ENCODE measurements at regions not wholly inside any gene's neighbourhood (a gene's known extent, or its start where the extent isn't known, plus 50 kb on each side); places are given as distances from the start of the nearest gene placed in this dataset.

- H3K4me3 ChIP-seq (ENCODE audit: low read depth, low read length): no peak overlapping the region
- DNase-seq (ENCODE audit: low read depth, low spot score): no peak
- no peak for TF ChIP-seq CTCF (IDR thresholded peaks at IDR 0.05; ENCODE audit: low read depth, low read length)
- in situ Hi-C loops (cut with HindIII; ENCODE audit: low sequenced_read_pairs): no loop called here
These were observed 73.9 kb downstream of the WNT5A start for GRCh38 chr3:55413236-55413635.

DNA sequence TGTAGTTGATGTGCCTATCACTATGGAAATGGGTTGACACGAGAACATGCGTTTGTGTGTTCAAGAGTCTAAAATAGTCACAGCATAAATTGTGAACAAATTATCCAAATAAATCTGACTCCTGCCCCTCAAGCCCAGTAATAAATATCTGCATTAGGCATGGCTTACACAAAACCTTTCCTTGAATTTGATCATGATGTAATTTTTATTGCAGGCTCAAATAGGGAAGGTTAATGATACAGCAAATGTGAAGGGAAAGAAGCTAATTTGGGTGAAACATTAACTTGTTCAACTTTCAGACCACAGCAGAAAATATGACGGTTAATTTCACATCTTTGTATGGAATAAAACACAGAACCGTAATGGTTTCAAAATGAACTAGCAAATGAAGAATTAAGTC is 74.6 kb downstream of the WNT5A start:
- in situ Hi-C loops (cut with HindIII; ENCODE audit: low sequenced_read_pairs): no loop called here
- TF ChIP-seq CTCF (IDR thresholded peaks at IDR 0.05; ENCODE audit: low read depth, low read length): no peak
- DNase-seq (ENCODE audit: low read depth, low spot score): no peak
- no peak overlapping the region for H3K4me3 ChIP-seq (ENCODE audit: low read depth, low read length)

- peak; percentile 66 for DNase-seq (ENCODE audit: low read depth, low spot score)
- in situ Hi-C loops (cut with HindIII; ENCODE audit: low sequenced_read_pairs): no loop called here
These were observed 77.3 kb downstream of the WNT5A start for GRCh38 chr3:55409806-55410205.

GRCh38 chr3:55408193-55408826 is 78.8 kb downstream of the WNT5A start:
- no peak for DNase-seq (ENCODE audit: low read depth, low spot score)
- in situ Hi-C loops (cut with HindIII; ENCODE audit: low sequenced_read_pairs): no loop called here
- TF ChIP-seq CTCF (IDR thresholded peaks at IDR 0.05; ENCODE audit: low read depth, low read length): no peak

More at GRCh38 chr3:55409806-55410205, 77.3 kb downstream of the WNT5A start:
- no peak for TF ChIP-seq CTCF (IDR thresholded peaks at IDR 0.05; ENCODE audit: low read depth, low read length)
- no peak overlapping the region for H3K4me3 ChIP-seq (ENCODE audit: low read depth, low read length)

DNA sequence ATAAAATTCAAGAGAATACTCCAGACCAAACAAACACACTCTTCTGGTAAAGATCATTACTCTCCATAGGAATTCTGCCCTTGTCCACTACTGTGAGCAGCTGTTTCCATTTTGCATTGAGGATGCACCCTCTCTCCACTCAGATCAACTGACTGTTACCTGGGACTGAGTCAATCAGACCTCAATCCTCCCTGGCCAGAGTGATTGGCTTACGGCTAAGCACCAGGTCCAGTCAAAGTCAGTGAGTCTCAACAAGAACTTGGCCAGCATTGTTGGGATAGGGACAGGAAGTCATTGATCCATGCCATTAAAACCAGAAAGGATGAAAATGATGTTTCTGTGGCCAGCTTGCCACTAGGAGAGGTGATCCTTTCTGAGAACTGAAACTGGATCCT is 79.7 kb downstream of the WNT5A start:
- in situ Hi-C loops (cut with HindIII; ENCODE audit: low sequenced_read_pairs): no loop called here
- no peak for DNase-seq (ENCODE audit: low read depth, low spot score)
- no peak overlapping the region for H3K4me3 ChIP-seq (ENCODE audit: low read depth, low read length)
- TF ChIP-seq CTCF (IDR thresholded peaks at IDR 0.05; ENCODE audit: low read depth, low read length): no peak

More at GRCh38 chr3:55408193-55408826, 78.8 kb downstream of the WNT5A start:
- no peak overlapping the region for H3K4me3 ChIP-seq (ENCODE audit: low read depth, low read length)

DNA sequence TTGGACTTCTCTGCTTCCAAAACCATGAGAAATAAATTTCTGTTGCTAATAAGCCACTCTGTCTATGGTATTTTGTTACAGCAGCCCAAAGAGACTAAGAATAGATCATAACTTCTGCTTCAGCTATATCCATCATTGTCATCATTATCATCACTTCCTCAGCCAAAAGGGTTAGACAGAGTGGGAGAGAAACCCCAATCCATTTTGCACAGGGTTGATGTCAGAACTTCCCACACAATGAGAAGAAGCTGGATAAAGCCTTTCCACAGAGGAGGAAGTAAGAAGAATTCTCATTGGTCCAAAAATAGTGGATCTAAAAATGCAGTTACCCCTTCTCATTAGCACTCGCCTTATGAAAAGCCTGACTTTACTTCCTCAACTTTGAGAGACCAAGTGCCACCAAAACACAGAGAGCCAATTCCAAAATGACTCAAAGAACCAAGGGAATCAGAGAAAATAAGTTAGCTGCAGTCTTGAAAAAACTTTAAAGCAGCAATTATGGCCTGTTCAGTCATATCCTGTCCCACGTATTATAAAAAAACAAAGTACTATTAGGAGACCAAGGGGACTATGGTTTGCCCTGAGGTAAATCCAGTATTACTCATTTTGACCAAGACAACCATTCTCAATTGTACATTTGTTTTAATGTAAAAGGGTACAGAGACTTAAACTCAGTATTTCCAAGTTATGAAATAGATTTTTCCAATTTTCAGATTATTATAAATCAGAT is 80.2 kb downstream of the WNT5A start:
- peak; percentile 62 for DNase-seq (ENCODE audit: low read depth, low spot score)
- TF ChIP-seq CTCF (IDR thresholded peaks at IDR 0.05; ENCODE audit: low read depth, low read length): no peak
- no peak overlapping the region for H3K4me3 ChIP-seq (ENCODE audit: low read depth, low read length)
- in situ Hi-C loops (cut with HindIII; ENCODE audit: low sequenced_read_pairs): no loop called here
